ENCODE measurements at regions not wholly inside any gene's neighbourhood (a gene's known extent, or its start where the extent isn't known, plus 50 kb on each side); places are given as distances from the start of the nearest gene placed in this dataset.

DNA sequence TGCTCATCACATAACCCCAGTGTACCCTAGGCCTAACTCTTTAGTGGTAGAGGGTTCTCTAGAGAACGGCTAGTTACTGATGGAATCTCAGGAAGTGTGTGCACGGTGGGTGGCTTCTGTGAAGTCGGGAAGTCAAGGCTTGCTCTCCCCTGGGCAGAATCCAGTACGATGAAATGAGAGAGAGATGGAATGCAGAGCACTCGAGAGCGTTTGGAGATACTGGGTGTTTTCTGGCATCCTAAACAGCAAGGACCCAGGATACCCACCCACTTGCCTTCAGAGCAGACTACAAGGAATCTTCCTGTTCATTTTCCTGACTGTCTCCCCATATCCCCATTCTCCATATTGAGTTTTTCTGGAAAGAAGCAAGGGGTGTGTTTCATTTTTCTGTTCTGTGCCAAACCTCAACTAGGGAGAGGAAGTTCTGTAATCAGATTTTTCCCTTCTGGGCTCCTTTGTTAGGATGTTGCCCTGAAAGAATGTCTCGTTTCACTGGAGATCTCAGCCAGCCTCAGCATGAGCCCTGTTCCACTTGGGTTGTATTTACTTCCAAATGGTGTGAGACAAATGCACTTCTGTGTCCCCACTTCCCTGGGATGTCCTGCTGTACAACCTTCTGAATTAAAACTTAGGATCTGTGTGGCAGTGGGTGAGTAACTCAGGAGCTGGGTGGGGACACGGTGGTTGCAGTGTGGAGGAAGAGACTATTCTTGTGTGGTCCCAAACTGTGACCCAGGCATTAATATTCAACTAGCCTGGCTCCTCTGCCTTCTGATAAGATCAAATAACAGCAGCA, 108.9 kb upstream of the SPRY4 start:
- H3K79me2 ChIP-seq = no peaks in the 10 kb centered on the region
- TF ChIP-seq CTCF (IDR thresholded peaks at IDR 0.05) = no peak
- no peak overlapping the region for H3K9ac ChIP-seq
- no peak overlapping the region for H3K4me3 ChIP-seq (ENCODE audit: low read depth, low read length)
- no peak overlapping the region for H3K4me2 ChIP-seq (ENCODE audit: low read length)
- no peaks in the 10 kb centered on the region for H3K36me3 ChIP-seq (ENCODE audit: control insufficient read depth, insufficient read depth, low read length)
- no peaks in the 10 kb centered on the region for H3K27me3 ChIP-seq (ENCODE audit: control insufficient read depth, insufficient read depth, low read length)
- peak overlapping the region; percentile 82 for H2AFZ ChIP-seq
- H3K27ac ChIP-seq = peak overlapping the region; percentile 30
- no peaks in the 10 kb centered on the region for H3K9me3 ChIP-seq (ENCODE audit: control insufficient read depth, low read length)
- H3K4me1 ChIP-seq = peaks cover 23% of the 10 kb centered on the region

DNA sequence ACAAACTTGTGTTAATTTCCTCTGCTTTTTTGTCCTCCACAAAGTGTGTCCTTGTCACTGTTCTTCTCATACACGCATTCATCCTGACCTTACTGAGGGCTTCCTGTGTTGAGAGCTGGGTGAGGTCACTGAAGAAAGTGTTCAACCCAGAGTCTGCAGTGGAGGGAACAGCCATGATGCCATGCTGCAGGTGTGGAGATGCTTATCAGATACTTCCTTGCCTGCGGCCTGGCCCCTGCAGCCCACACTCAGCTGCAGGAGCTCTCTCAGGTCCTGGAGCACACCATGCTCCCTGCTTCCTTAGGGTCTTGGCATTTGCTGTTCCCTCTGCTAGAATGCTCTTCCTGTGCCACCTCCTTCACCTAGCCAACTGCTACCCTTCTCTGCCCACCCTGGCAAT, 108.1 kb upstream of the SPRY4 start:
- H3K4me1 ChIP-seq = peaks cover 22% of the 10 kb centered on the region
- H3K79me2 ChIP-seq = no peaks in the 10 kb centered on the region
- H3K36me3 ChIP-seq (ENCODE audit: control insufficient read depth, insufficient read depth, low read length) = no peaks in the 10 kb centered on the region
- H3K27me3 ChIP-seq (ENCODE audit: control insufficient read depth, insufficient read depth, low read length) = no peaks in the 10 kb centered on the region
- H3K9me3 ChIP-seq (ENCODE audit: control insufficient read depth, low read length) = no peaks in the 10 kb centered on the region
- TF ChIP-seq CTCF (IDR thresholded peaks at IDR 0.05) = no peak
- H3K9ac ChIP-seq = no peak overlapping the region
- H3K4me3 ChIP-seq (ENCODE audit: low read depth, low read length) = no peak overlapping the region
- peak overlapping the region; percentile 82 for H2AFZ ChIP-seq
- peak overlapping the region; percentile 51 for H3K27ac ChIP-seq
- H3K4me2 ChIP-seq (ENCODE audit: low read length) = no peak overlapping the region

- Histone ChIP-seq H3K9me3 (ENCODE audit: control insufficient read depth, low read length) (no peaks in the 10 kb centered on the region), H3K9ac (no peak overlapping the region), H3K79me2 (no peaks in the 10 kb centered on the region), H3K27me3 (ENCODE audit: control insufficient read depth, insufficient read depth, low read length) (no peaks in the 10 kb centered on the region), H2AFZ (peak overlapping the region; percentile 82), H3K4me1 (peaks cover 22% of the 10 kb centered on the region), H3K4me3 (ENCODE audit: low read depth, low read length) (no peak overlapping the region), H3K27ac (peak overlapping the region; percentile 51), H3K4me2 (ENCODE audit: low read length) (no peak overlapping the region), H3K36me3 (ENCODE audit: control insufficient read depth, insufficient read depth, low read length) (no peaks in the 10 kb centered on the region)
- TF ChIP-seq CTCF (IDR thresholded peaks at IDR 0.05) = no peak
These were observed 107.6 kb upstream of the SPRY4 start for GRCh38 chr5:142432369-142432863.

GRCh38 chr5:142428773-142429473, 104.1 kb upstream of the SPRY4 start:
- Histone ChIP-seq H3K4me1 (peaks cover 17% of the 10 kb centered on the region), H2AFZ (no peak overlapping the region), H3K4me2 (ENCODE audit: low read length) (no peak overlapping the region), H3K27ac (no peak overlapping the region), H3K9ac (no peak overlapping the region), H3K4me3 (ENCODE audit: low read depth, low read length) (no peak overlapping the region), H3K36me3 (ENCODE audit: control insufficient read depth, insufficient read depth, low read length) (no peaks in the 10 kb centered on the region), H3K27me3 (ENCODE audit: control insufficient read depth, insufficient read depth, low read length) (no peaks in the 10 kb centered on the region), H3K79me2 (no peaks in the 10 kb centered on the region), H3K9me3 (ENCODE audit: control insufficient read depth, low read length) (no peaks in the 10 kb centered on the region)
- no peak for TF ChIP-seq CTCF (IDR thresholded peaks at IDR 0.05)

All from parathyroid adenoma (tissue), 2 donors.